Mesothelial cell of epicardium (in vitro differentiated cells): ENCODE measurements at regions not wholly inside any gene's neighbourhood (a gene's known extent, or its start where the extent isn't known, plus 50 kb on each side); places are given as distances from the start of the nearest gene placed in this dataset.

Source experiments
- DNase-seq, 2 experiments: peaks; one replicate each; pipeline ENCODE4 v3.0.0; 2021; ENCODE audit warnings: low spot score in 2 of 2; ENCODE audit not compliant: unreplicated experiment in 2 of 2
- H3K27ac Mint-ChIP-seq: 2 replicates; pipeline ENCODE4 v1.8.0; 2021; ENCODE audit warnings: mixed read lengths
- H3K27me3 Mint-ChIP-seq: 2 replicates; pipeline ENCODE4 v1.8.0; 2021; ENCODE audit warnings: low read depth, mixed read lengths
- H3K36me3 Mint-ChIP-seq: 2 replicates; pipeline ENCODE4 v1.8.0; 2021; ENCODE audit warnings: mixed read lengths
- H3K4me1 Mint-ChIP-seq: 2 replicates; pipeline ENCODE4 v1.8.0; 2021; ENCODE audit warnings: mixed read lengths
- H3K4me3 Mint-ChIP-seq: 2 replicates; pipeline ENCODE4 v1.8.0; 2021; ENCODE audit warnings: mild to moderate bottlenecking, moderate library complexity, mixed read lengths
- H3K9me3 Mint-ChIP-seq: 2 replicates; pipeline ENCODE4 v1.8.0; 2021; ENCODE audit warnings: mixed read lengths
- TF ChIP-seq, protein P1 (sequence below): fragments of 200-600 bp; sonication (generic); IDR thresholded peaks from one replicate; pipeline ENCODE4 v1.5.0; 2021; ENCODE audit warnings: antibody characterized with exemption; ENCODE audit not compliant: unreplicated experiment

- no peak overlapping the region for H3K27ac Mint-ChIP-seq
Measured at GRCh38 chr16:79282806-79283205, 317.7 kb downstream of the MAF start.

DNA sequence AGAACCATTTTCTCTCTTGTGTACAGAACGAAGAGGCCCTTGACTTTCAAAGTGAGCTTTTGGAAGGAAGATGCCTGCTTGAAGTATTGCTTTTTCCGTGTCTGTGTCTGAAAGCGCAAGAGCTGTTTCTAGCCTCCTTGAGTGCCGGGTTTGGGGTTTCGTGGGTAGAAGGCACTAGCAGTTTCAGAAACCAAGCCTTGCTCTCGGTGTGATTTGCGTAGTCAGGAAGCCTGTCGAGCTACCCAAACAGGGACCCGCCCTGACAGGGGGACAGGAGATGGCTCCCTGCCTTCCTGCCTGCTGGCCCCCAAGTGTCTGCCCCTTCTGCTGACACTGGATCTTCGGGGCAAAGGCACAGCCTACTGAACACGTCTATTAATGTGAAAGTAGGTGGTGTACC is 322.0 kb downstream of the MAF start:
- no peak for DNase-seq
- Mint-ChIP-seq H3K36me3 (no peaks in the 10 kb centered on the region), H3K4me3 (no peak overlapping the region), H3K27me3 (peaks cover 28% of the 10 kb centered on the region), H3K9me3 (no peaks in the 10 kb centered on the region), H3K27ac (no peak overlapping the region), H3K4me1 (no peaks in the 10 kb centered on the region)
- TF ChIP-seq, protein P1, sequence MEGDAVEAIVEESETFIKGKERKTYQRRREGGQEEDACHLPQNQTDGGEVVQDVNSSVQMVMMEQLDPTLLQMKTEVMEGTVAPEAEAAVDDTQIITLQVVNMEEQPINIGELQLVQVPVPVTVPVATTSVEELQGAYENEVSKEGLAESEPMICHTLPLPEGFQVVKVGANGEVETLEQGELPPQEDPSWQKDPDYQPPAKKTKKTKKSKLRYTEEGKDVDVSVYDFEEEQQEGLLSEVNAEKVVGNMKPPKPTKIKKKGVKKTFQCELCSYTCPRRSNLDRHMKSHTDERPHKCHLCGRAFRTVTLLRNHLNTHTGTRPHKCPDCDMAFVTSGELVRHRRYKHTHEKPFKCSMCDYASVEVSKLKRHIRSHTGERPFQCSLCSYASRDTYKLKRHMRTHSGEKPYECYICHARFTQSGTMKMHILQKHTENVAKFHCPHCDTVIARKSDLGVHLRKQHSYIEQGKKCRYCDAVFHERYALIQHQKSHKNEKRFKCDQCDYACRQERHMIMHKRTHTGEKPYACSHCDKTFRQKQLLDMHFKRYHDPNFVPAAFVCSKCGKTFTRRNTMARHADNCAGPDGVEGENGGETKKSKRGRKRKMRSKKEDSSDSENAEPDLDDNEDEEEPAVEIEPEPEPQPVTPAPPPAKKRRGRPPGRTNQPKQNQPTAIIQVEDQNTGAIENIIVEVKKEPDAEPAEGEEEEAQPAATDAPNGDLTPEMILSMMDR: no peak

More at GRCh38 chr16:79282806-79283205, 317.7 kb downstream of the MAF start:
- Mint-ChIP-seq H3K4me1 (peaks cover 8% of the 10 kb centered on the region), H3K4me3 (no peak overlapping the region), H3K9me3 (no peaks in the 10 kb centered on the region), H3K36me3 (no peaks in the 10 kb centered on the region), H3K27me3 (peaks cover 27% of the 10 kb centered on the region)
- no peak for DNase-seq
- TF ChIP-seq, protein P1: no peak

DNA sequence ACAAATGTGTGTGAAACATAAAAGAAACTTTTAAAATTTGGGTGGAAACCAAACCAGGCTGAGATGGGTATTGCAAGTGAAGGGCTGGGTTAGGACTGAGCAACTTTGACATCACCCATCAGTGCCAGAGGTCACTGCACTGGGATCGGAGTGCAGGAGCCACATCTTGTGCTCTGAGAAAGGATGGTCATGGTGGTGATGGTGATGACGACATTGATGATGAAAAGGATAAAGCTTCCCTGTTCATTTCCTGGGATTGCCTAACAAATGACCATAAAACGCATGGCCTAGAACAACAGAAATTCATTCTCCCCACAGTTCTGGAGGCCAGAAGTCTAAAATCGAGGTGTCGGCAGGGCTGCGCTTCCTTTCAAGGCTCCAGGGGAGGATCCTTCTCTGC is 324.0 kb downstream of the MAF start:
- Mint-ChIP-seq H3K27ac (no peak overlapping the region), H3K4me3 (no peak overlapping the region), H3K9me3 (no peaks in the 10 kb centered on the region), H3K27me3 (peaks cover 29% of the 10 kb centered on the region), H3K4me1 (no peaks in the 10 kb centered on the region), H3K36me3 (no peaks in the 10 kb centered on the region)
- TF ChIP-seq, protein P1: no peak
- DNase-seq: no peak

DNA sequence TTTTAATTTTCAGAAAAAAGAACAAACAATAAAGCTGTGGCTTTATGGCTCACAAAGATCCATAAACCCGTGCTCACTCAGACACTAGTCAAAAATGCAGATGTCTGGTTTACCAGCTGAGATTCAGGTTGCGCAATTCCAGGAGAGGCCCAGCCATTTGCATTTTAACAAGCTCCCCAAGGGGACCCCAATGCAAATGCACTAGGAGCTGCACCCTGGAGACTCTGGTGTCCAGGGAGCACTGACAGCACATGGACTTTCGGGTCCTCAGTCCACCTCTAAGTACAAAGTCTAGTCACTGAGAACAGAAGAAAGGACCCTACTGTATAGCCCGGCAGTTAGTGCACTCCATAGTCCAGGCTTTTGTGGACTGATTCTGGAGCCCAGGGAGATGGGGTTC is 326.3 kb downstream of the MAF start:
- no peak for DNase-seq
- TF ChIP-seq, protein P1: no peak
- Mint-ChIP-seq H3K36me3 (no peaks in the 10 kb centered on the region), H3K27me3 (peaks cover 14% of the 10 kb centered on the region), H3K4me1 (no peaks in the 10 kb centered on the region), H3K9me3 (no peaks in the 10 kb centered on the region), H3K27ac (no peak overlapping the region), H3K4me3 (no peak overlapping the region)

GRCh38 chr16:79272141-79272577 is 328.4 kb downstream of the MAF start:
- no peaks in the 10 kb centered on the region for H3K36me3 Mint-ChIP-seq

More at GRCh38 chr16:79272141-79272577, 328.4 kb downstream of the MAF start:
- Mint-ChIP-seq H3K4me1 (no peaks in the 10 kb centered on the region), H3K4me3 (no peak overlapping the region), H3K27me3 (peaks cover 18% of the 10 kb centered on the region), H3K27ac (no peak overlapping the region), H3K9me3 (no peaks in the 10 kb centered on the region)
- DNase-seq: no peak
- TF ChIP-seq, protein P1: no peak
